HCT116 (cell line): ENCODE measurements at regions not wholly inside any gene's neighbourhood (a gene's known extent, or its start where the extent isn't known, plus 50 kb on each side); places are given as distances from the start of the nearest gene placed in this dataset.

Source experiments
- ATAC-seq: fragments of 200-7000 bp; cut with Tn5 transposase; 2 replicates; pipeline ENCODE4 v1.9.1; 2020; ENCODE audit warnings: mild to moderate bottlenecking, moderate library complexity
- BruUV-seq: library from RNA; stranded (reverse); fragments of 400-500 nt; replicated peaks from 2 replicates; lab custom pipeline; 2021; lab: Mats Ljungman, UMichigan
- CTCF ChIA-PET: fragments of 300-600 bp; sonication (Branson Sonifier 250); formaldehyde crosslinking; loops from one replicate; lab custom pipeline; 2021; ENCODE audit warnings: antibody characterized with exemption; lab: Charles Lee
- POLR2A ChIA-PET: fragments of 300-600, 350-600 bp; sonication (Branson Sonifier 250); formaldehyde crosslinking; loops from one replicate; lab custom pipeline; 2021; ENCODE audit warnings: antibody characterized with exemption; lab: Charles Lee
- RAD21 ChIA-PET, 2 experiments: fragments of 300-600 bp; sonication (Branson Sonifier 250); formaldehyde crosslinking; loops; one replicate each; lab custom pipeline; 2023; ENCODE audit warnings: low total read pairs in 2 of 2; ENCODE audit not compliant: uncharacterized antibody in 2 of 2, unreplicated experiment in 2 of 2, low non-redundant PET in 1 of 2; lab: Charles Lee
- DNase-seq: peaks from one replicate; pipeline ENCODE4 v3.0.0-alpha.2; 2010; ENCODE audit warnings: low read depth, low spot score
- H2AFZ ChIP-seq: fragments of 200-600 bp; shearing (Covaris generic), sonication (generic); 2 replicates; pipeline ENCODE4 v1.6.1; 2017; ENCODE audit warnings: low read depth, mixed run types, mixed read lengths, antibody characterized with exemption, low read length; ENCODE audit not compliant: poor library complexity, severe bottlenecking
- H3K27ac ChIP-seq: 2 replicates; pipeline ENCODE4 v1.5.1; 2012; ENCODE audit warnings: low read depth, low read length
- H3K27me3 ChIP-seq: fragments of 200-600 bp; sonication (generic); 2 replicates; pipeline ENCODE4 v1.6.1; 2016; ENCODE audit warnings: mixed run types, low read length, mixed read lengths; ENCODE audit not compliant: insufficient read depth
- H3K36me3 ChIP-seq, 2 experiments: fragments of 200-500 bp in 1 of 2; fragments of 200-600 bp in 1 of 2; sonication (Bioruptor generic) in 1 of 2; sonication (generic) in 1 of 2; 2 replicates each; pipeline versions ENCODE4 v1.5.1 to v1.6.1; 2014 to 2016; ENCODE audit warnings: low read length in 2 of 2, inconsistent platforms in 1 of 2, mixed read lengths in 1 of 2, mixed run types in 1 of 2; ENCODE audit not compliant: insufficient read depth in 2 of 2, control insufficient read depth in 1 of 2
- H3K4me1 ChIP-seq, 2 experiments: fragments of 200-600 bp in 1 of 2; sonication (generic) in 1 of 2; 2 replicates each; pipeline versions ENCODE4 v1.5.1 to v1.6.1; 2012 to 2017; ENCODE audit warnings: low read length in 2 of 2, inconsistent platforms in 1 of 2, mild to moderate bottlenecking in 1 of 2, mixed read lengths in 1 of 2, mixed run types in 1 of 2, moderate library complexity in 1 of 2; ENCODE audit not compliant: insufficient read depth in 2 of 2, control insufficient read depth in 1 of 2
- H3K4me2 ChIP-seq: fragments of 200-600 bp; sonication (generic); 2 replicates; pipeline ENCODE4 v1.6.1; 2017; ENCODE audit warnings: mixed run types, low read length, mixed read lengths
- H3K4me3 ChIP-seq, 2 experiments: fragments of 200-600 bp in 1 of 2; sonication (generic) in 1 of 2; replicated peaks in 1 of 2; 2 replicates each; pipeline ENCODE4 v1.5.1; 2011 to 2016; ENCODE audit warnings: low read length in 2 of 2, control low read depth in 1 of 2, low read depth in 1 of 2, mild to moderate bottlenecking in 1 of 2, mixed read lengths in 1 of 2, mixed run types in 1 of 2
- H3K79me2 ChIP-seq: fragments of 200-600 bp; sonication (generic); 2 replicates; pipeline ENCODE4 v1.6.1; 2017; ENCODE audit warnings: mild to moderate bottlenecking, mixed run types, low read length, moderate library complexity, mixed read lengths; ENCODE audit not compliant: insufficient read depth
- H3K9ac ChIP-seq: fragments of 200-600 bp; sonication (generic); 2 replicates; pipeline ENCODE4 v1.6.1; 2016; ENCODE audit warnings: low read length, mixed read lengths
- H3K9me2 ChIP-seq: fragments of 200-600 bp; sonication (generic), shearing (Covaris generic); 2 replicates; pipeline ENCODE4 v1.6.1; 2017; ENCODE audit warnings: mixed run types, mild to moderate bottlenecking, moderate library complexity; ENCODE audit not compliant: insufficient read depth
- H3K9me3 ChIP-seq, 2 experiments: fragments of 200-500 bp in 1 of 2; fragments of 200-600 bp in 1 of 2; sonication (Bioruptor generic) in 1 of 2; sonication (generic) in 1 of 2; 2 replicates each; pipeline ENCODE4 v1.6.1; 2014 to 2017; ENCODE audit warnings: low read length in 2 of 2, mixed read lengths in 2 of 2, inconsistent platforms in 1 of 2, low read depth in 1 of 2, mild to moderate bottlenecking in 1 of 2, mixed run types in 1 of 2, moderate library complexity in 1 of 2; ENCODE audit not compliant: control insufficient read depth in 1 of 2, insufficient read depth in 1 of 2
- H4K20me1 ChIP-seq: fragments of 200-600 bp; sonication (generic), shearing (Covaris generic); 2 replicates; pipeline ENCODE4 v1.6.1; 2017; ENCODE audit warnings: mixed run types, mild to moderate bottlenecking, moderate library complexity; ENCODE audit not compliant: insufficient read depth
- ATF3 ChIP-seq: IDR thresholded peaks from 2 replicates; pipeline ENCODE4 v1.6.1; 2012
- CBX3 ChIP-seq: IDR thresholded peaks from 2 replicates; pipeline ENCODE4 v1.6.1; 2012; ENCODE audit warnings: low read depth
- CEBPB ChIP-seq: IDR thresholded peaks from 2 replicates; pipeline ENCODE4 v1.6.1; 2012; ENCODE audit warnings: low read depth
- EGR1 ChIP-seq: IDR thresholded peaks from 2 replicates; pipeline ENCODE4 v1.6.1; 2012; ENCODE audit warnings: low read depth
- ELF1 ChIP-seq: IDR thresholded peaks from 2 replicates; pipeline ENCODE4 v1.6.1; 2012; ENCODE audit warnings: low read depth, borderline replicate concordance
- JUND ChIP-seq: IDR thresholded peaks from 2 replicates; pipeline ENCODE4 v1.6.1; 2012
- POLR2A ChIP-seq: IDR thresholded peaks from 2 replicates; pipeline ENCODE4 v1.7.0; 2011; ENCODE audit warnings: borderline replicate concordance; ENCODE audit not compliant: insufficient read depth, insufficient read length; ENCODE audit errors: extremely low read depth
- SIN3A ChIP-seq: IDR thresholded peaks from 2 replicates; pipeline ENCODE4 v1.6.1; 2012; ENCODE audit warnings: low read depth
- SP1 ChIP-seq: IDR thresholded peaks from 2 replicates; pipeline ENCODE4 v1.6.1; 2012; ENCODE audit warnings: low read depth
- YY1 ChIP-seq: IDR thresholded peaks from 2 replicates; pipeline ENCODE4 v1.6.1; 2011; ENCODE audit warnings: low read length, low read depth, moderate library complexity, mild to moderate bottlenecking; ENCODE audit not compliant: insufficient replicate concordance; ENCODE audit errors: extremely low read depth
- ZBTB33 ChIP-seq: IDR thresholded peaks from 2 replicates; pipeline ENCODE4 v1.6.1; 2011; ENCODE audit warnings: mild to moderate bottlenecking, low read length, moderate library complexity; ENCODE audit not compliant: insufficient replicate concordance; ENCODE audit errors: extremely low read depth
- ZNF274 ChIP-seq: fragments of 200-500 bp; sonication (Bioruptor generic); IDR thresholded peaks from 2 replicates; pipeline ENCODE4 v1.6.1; 2014; ENCODE audit warnings: mild to moderate bottlenecking, low read depth, low read length, inconsistent platforms
- intact Hi-C: fragments of 100-400 bp; cut with micrococcal nuclease; formaldehyde crosslinking; loops from 2 replicates; pipeline ENCODE4 v1.10.0; 2022
- TF ChIP-seq, protein P1 (sequence below), 3 experiments: fragments of 200-600 bp in 1 of 3; sonication (generic) in 1 of 3; IDR thresholded peaks in 2 of 3; conservative IDR thresholded peaks in 1 of 3; 2 replicates each; pipeline ENCODE4 v1.5.1; 2012 to 2017; ENCODE audit warnings: low read depth in 2 of 3, low read length in 2 of 3, antibody characterized with exemption in 1 of 3, borderline replicate concordance in 1 of 3, control low read depth in 1 of 3, mild to moderate bottlenecking in 1 of 3, mixed read lengths in 1 of 3, mixed run types in 1 of 3, moderate library complexity in 1 of 3; ENCODE audit not compliant: insufficient read depth in 1 of 3

DNA sequence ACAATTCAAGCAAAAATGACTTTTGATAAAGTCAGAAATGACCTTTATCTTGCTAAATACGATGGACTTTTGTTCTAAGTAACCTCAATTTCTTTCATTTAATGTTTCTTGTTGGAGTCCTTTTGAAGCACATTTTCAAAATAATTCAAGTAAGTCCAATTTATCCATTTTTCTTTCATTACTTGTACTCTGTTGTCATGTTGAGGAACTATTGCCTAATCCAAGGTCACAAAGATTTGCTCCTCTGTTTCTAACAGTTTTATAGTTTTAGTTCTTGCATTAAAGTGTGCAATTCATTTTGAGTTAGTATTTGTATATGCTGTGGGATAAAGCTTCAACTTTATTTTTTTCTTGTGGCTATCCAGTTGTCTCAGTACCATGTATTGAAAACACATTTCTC is 66.7 kb downstream of the CCER1 start:
- CTCF ChIA-PET = interaction anchor here (0.5 kb wide), 1 partner anchor 57 kb away, joined by 3 read pairs; no protein-coding TSS in a partner anchor
- DNase-seq (no peak), ATAC-seq (no peak)
- Histone ChIP-seq H3K4me2 (no peak overlapping the region), H4K20me1 (no peaks in the 10 kb centered on the region), H2AFZ (no peak overlapping the region), H3K79me2 (no peaks in the 10 kb centered on the region), H3K36me3 (no peaks in the 10 kb centered on the region), H3K4me3 (no peak overlapping the region), H3K9ac (no peak overlapping the region), H3K9me3 (no peaks in the 10 kb centered on the region), H3K27me3 (no peaks in the 10 kb centered on the region), H3K4me1 (no peaks in the 10 kb centered on the region), H3K9me2 (no peaks in the 10 kb centered on the region), H3K27ac (no peak overlapping the region)
- RAD21 ChIA-PET = no interaction called here
- intact Hi-C loops = no loop called here
- BruUV-seq = no TSS peak
- POLR2A ChIA-PET = no interaction called here
- TF ChIP-seq CBX3 (no peak), ZBTB33 (no peak), SP1 (no peak)

DNA sequence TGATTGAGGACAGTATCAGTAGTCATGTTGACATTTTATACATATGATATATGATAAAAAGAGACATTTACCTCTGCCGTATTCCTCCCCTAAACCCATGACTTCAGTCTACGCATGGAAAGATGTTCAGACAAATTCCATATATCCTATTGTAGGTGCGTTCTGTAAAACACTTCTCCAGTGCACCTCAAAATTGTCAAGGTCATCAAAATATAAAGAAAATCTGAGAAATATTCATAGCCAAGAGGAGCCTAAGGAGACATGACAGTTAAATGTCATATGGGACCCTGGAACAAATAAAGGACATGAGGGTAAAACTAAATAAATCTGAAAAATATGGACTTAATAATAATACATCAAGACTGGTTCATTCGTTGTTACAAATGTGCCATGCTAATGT is 71.5 kb downstream of the CCER1 start:
- Histone ChIP-seq H3K4me3 (no peak overlapping the region), H3K4me2 (no peak overlapping the region), H3K9ac (no peak overlapping the region), H3K4me1 (no peaks in the 10 kb centered on the region), H2AFZ (no peak overlapping the region), H3K9me2 (no peaks in the 10 kb centered on the region), H3K9me3 (no peaks in the 10 kb centered on the region), H3K79me2 (no peaks in the 10 kb centered on the region), H4K20me1 (no peaks in the 10 kb centered on the region), H3K27me3 (no peaks in the 10 kb centered on the region), H3K36me3 (no peaks in the 10 kb centered on the region), H3K27ac (no peak overlapping the region)
- intact Hi-C loops = no loop called here
- ATAC-seq (no peak), DNase-seq (no peak)
- no TSS peak for BruUV-seq
- ChIA-PET POLR2A (interaction anchor here (0.6 kb wide), 1 partner anchor 579 kb away, joined by 3 read pairs; no protein-coding TSS in a partner anchor), RAD21 (no interaction called here), CTCF (no interaction called here)
- TF ChIP-seq CEBPB (no peak), POLR2A (no peak), SIN3A (no peak), SP1 (no peak), ATF3 (no peak), EGR1 (no peak), JUND (no peak), YY1 (no peak), ELF1 (no peak), ZNF274 (no peak)
- TF ChIP-seq, protein P1, sequence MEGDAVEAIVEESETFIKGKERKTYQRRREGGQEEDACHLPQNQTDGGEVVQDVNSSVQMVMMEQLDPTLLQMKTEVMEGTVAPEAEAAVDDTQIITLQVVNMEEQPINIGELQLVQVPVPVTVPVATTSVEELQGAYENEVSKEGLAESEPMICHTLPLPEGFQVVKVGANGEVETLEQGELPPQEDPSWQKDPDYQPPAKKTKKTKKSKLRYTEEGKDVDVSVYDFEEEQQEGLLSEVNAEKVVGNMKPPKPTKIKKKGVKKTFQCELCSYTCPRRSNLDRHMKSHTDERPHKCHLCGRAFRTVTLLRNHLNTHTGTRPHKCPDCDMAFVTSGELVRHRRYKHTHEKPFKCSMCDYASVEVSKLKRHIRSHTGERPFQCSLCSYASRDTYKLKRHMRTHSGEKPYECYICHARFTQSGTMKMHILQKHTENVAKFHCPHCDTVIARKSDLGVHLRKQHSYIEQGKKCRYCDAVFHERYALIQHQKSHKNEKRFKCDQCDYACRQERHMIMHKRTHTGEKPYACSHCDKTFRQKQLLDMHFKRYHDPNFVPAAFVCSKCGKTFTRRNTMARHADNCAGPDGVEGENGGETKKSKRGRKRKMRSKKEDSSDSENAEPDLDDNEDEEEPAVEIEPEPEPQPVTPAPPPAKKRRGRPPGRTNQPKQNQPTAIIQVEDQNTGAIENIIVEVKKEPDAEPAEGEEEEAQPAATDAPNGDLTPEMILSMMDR (IDR thresholded peaks at IDR 0.05 in 2 of 3, conservative IDR thresholded peaks at IDR 0.05 in 1 of 3; ENCODE audit: borderline replicate concordance in 1 of 3, insufficient read depth in 1 of 3, low read depth in 2 of 3, low read length in 2 of 3) = no peak
